Stimulated activated naive CD4-positive, alpha-beta T cell treated with Interleukin-2 at 50 U/mL for 16 hours (primary cell): ENCODE measurements at regions not wholly inside any gene's neighbourhood (a gene's known extent, or its start where the extent isn't known, plus 50 kb on each side); places are given as distances from the start of the nearest gene placed in this dataset.
"Not testable (repeated sequence)": the region's sequence is repeated elsewhere in the genome, so short reads cannot be mapped to it uniquely, and the experiment has no call there.

Experiments used
- DNase-seq: peaks from one replicate; lab custom pipeline; 2025; lab: John Stamatoyannopoulos, UW

DNA sequence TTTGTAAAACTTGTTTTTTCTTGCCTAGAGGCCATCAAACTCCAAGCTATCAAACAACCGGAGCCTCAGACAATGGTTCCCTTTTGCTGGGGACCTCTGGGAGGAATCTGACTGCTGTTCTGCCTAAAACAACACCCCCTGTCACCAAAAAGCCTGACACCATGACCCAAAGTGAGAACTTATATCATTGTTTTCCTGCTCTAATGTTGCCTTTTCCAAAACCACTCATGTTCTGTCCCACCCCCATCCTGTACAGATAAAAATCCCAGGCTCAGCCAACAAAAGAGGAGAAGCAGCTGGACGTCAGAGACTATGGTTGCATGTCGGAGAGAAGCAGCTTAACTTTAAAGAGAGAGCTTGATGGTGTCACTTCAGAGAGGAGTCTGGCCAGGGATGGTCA lies 327.2 kb upstream of the CXADR start:
- DNase-seq: no peak

DNA sequence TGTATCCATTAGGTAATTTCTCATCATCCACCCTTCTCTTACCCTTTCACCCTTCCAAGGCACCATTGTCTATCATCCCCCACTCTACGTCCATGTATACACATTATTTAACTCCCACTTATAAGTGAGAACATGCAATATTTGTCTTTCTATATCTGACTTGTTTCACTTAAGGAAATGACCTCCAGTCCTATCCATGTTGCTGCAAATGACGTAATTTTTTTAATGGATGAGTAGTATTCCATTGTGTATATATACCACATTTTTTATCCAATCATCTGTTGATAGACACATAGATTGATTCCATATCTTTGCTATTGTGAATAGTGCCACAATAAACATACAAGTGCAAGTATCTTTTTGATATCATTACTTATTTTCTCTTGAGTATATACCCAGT lies 322.9 kb upstream of the CXADR start:
- DNase-seq: no peak

DNA sequence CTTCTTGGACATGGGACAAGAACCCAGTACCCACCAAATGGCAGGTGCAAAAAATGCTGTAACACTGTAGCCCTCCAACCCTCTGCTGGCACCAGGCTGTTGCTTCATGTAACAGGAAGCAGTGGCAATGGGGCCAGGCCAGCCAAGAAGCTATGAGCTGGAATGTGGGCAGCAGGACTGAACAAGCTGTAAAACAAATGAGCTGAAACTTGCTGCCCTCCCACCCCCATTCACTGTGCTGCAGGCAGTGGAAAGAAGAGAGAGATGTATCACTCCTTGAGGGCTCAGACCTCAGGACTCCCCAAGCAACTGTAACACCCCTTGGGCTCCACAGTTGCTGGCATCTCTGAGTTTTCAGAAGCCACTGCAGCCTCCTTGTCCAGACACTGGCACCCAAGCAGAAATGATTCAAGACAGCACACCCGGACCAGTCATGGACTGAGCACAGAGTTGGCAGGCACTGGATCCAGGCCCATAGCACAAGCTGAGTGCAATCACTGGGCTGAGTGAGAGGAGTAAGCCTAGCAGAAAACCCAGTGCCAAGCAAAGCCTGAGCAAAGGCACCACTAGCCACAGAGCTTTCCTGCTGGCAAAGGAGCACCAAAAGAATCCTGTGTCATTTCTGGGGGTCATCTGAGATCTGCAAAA lies 321.4 kb upstream of the CXADR start:
- no peak for DNase-seq

DNA sequence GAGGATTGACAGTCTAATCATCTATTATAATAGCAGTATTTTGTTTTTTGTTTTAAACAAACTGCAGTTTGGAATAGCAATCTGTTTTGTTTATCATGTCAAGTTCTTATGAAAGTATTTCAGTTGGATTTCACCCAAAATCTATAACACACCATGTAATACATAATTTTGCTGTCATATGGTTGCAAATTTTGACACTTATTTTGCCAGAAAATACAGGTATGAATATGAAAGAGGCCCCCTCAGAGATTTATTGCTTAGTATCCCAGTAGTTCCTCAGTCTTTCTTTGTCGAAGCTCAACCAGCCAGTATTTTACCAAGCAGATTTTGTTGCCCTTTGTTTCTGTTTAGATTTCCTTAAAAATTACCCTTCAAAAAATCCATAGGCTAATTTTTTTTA lies 317.5 kb upstream of the CXADR start:
- DNase-seq: no peak

DNA sequence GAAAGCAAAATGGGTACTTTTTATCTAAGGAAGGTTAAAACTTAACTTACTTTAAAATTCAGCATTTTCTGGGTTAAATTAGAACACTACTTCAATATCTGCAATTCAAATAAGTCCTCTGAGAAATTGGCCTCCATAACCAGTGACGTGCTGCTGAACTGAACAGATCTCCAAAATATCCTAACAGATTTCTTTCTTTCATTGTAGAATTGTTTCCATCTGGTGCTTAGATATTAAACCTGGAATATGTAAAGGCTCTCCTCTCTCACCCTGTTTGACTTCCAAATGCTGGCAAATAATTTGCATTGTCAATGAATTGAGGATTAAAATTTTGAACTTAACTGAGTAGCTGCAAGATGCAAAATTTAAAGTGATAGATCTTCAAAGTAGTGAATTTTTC lies 316.9 kb upstream of the CXADR start:
- no peak for DNase-seq

DNA sequence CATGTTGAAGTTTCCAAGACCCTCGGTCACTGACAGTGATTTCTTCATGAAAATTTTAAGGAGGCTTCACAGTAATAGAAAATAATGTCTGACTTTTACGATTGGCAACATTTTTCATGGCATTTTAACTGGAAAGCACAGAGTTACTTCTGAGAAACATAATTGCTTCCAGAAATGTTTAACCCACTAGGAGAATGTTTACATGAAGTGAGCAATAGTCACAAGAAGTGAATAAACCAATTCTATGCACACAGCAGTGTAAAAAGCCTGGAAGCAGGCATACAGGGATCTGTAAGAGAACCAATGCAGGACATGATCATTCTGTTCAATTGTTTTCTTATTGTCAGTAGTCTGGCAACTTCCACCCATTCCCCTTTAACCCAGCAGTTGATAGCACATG lies 316.2 kb upstream of the CXADR start:
- no peak for DNase-seq

DNA sequence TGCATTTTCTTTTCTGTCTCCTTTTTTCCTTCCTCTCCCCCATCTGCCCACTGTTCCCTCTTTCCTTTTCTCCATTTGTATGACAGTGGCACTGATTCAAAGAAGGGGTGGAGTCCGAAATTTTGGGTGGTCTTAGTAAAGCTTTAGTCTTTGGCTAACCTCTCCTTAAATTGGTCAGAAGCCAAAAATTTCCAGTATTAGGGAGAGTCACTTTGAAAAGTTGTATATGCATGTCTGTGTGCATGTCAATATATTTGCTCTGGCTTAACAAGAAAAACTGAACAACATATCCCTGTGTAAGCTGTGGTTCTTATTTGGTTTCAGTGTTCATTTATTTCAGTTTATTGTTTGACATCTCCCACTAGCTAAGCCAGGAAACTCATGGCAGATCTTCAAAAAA lies 314.8 kb upstream of the CXADR start:
- DNase-seq: no peak

DNA sequence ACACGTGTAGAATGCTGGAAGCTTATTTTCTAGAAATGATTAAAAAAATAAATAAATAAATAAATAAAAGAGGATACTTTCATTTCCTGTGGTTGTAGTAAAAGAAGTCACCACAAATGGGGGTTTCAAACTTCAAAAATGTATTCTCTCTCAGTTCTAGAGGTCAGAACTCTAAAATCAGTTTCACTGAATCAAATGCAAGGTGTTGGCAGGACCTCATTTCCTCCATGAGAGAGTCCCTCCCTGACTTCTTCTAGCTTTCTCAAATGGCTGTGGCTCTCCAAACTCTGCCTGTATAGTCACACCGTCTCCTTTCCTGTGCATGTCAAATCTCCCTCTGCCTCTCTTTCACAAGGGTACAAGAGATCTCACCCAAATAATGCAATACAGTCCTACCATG lies 312.6 kb upstream of the CXADR start:
- no peak for DNase-seq

DNA sequence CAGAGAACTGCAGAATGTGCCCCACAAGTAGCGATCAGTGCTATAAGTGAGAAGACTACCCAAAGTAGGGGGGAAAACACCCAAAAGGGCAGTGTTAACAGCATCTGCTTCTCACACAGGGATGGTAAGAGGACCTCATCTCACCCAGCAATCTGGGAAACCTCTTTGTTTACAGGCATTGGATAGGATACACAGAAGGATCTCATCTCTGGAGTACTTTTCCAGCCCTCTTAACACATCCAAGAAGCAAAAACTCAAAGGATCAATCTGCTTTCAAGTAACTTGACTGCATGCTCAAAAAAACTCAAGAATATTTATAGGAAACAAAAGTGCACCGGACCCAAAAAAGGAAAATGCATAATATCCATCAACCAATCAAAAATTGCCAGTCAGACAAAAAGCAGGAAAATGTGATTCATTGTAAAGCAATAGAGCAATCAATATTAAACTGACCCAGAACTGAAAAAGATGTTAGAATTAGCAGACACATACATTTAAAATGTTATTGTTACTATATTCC lies 311.0 kb upstream of the CXADR start:
- no peak for DNase-seq

DNA sequence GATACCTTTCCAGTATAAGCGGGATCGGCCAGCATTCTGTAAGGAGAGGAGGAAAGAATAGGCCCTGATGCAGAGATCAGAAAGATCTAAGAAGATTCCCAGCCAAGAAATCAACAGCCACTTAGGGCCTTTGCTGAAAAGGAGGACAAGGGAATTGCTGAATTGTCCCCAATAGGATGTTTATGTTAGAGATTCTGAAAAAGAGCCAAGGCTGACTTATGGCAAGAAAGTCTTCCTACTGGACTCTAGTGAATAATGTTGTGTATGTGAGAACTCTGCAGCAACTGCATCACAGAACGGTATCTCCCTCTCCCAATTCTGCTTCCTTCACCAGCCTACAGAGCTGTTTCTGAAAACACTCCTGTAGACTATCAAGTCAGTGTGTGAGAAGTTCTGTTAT lies 298.0 kb upstream of the CXADR start:
- DNase-seq: no peak

DNA sequence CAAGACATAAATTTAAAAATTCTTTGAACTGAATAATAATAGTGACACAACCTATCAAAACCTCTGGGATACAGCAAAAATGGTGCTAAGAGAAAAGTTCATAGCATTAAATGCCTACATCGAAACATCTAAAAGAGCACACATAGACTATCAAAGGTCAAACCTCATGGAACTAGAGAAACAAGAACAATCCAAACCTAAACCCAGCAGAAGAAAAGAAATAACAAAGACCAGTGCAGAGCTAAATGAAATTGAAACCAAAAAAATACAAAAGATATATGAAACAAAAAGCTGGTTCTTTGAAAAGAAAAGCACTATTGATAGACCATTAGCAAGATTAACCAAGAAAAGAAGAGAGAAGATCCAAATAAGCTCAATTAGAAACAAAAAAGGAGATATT lies 293.8 kb upstream of the CXADR start:
- DNase-seq: not testable (repeated sequence)

DNA sequence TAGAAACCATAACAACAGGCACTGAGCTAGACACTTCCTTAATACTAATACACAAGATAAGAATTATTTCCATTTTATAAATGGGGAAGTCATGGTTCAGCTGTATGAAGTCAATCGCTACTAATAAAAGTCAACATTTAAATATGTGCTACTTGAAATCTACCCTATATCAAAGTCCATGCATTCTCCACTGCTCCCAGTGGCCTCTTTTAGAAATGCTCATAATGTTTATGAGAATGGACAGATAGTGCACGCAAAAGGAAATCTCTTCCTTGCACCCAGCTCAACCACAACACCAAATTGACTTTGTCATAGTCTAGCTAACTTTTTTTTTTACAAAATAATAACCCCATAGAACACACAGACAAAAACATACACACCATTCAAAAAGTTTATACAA lies 281.7 kb upstream of the CXADR start:
- DNase-seq: no peak

DNA sequence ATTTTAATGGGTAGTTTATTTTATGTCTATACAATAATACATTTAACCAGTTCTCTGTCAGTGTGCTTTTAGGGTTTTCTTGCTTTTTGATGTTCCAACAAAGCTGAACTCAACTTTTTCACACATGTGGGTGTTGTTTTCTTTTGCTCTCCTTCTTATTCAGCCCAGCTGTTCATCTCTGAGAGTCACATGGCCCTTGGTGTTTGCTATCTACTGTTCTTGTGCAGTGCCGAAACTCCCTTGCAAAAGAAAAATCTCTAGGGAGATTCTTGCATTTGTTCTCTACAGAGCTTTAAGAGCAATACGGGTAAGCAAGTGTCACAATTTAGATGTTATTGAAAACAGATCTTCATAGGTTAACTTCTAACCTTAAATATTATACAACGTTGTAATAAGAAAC lies 281.1 kb upstream of the CXADR start:
- no peak for DNase-seq

DNA sequence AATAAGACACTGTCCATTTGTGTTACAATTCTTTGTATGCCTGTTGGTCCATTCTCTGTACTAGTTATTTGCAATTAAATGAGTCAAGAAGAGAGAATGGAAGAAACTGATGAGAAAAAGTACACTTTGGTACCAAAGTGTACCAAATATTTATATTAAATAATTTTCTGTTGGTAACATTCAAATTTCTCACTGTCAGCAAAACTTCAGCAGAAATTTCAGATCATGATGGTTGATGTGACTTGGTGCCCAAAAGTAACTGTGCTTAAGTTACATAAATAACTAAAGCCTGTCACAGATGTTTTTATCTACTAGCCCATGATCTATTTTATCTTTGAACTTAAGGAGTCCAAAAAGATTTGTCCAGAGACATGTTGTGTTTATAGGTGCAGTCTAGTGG lies 274.4 kb upstream of the CXADR start:
- DNase-seq: no peak

DNA sequence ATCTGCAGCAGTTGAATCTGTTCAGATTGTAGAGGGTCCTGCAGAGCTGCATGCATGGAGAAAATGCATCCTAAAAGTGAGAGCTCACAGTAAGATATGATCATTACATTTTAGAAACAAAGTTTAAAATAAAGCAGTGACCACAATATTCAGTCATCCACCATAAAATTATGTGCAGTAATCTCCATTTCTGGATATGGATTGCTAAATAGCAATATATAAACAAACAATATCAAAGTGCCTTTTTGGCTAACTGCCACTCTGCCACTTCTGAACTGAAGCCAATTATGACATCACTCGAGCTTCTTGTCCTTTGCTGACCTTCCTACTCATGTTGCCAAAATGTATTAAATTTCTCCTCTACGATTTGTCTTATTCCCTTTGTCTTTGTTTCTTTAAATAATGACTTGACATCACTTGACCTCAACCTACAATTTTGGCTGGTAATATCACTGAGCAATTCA lies 262.0 kb upstream of the CXADR start:
- DNase-seq: no peak

DNA sequence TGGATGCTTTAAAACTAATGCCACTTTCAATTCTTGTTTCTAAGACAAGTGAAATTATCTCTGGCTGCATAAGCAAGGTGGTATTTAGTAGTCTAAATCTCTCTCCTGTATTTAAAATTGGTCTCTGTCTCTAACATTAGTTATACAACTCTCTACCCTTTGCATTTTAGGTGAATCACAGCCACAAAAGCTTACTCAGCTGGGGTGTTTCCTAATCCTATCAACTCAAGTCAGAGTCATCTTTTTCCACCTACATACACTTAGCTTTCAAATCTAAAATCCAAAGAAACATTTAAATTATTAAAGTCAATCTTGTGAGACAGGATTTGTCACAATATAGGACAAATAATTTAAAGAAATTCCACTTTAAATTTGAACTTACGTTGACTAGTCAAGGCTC lies 255.1 kb upstream of the CXADR start:
- DNase-seq: no peak

DNA sequence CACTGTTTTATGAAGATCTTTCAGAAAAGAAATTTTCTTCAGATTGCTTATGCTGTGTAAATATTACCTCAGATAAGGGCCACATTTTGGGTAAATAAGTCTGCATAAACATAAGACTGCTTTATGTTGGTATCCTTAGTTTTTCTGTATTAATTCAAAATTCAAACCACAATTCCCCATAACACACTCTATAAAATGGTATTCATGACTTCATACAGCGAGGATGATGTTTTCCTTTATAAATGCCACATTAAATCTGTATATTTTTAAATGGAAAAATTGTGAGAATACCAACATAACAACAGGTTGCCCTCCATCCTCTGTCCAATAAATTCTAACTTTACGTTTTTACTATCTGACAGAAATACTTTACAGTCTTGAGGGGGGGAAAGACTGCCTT lies 248.7 kb upstream of the CXADR start:
- DNase-seq: no peak

DNA sequence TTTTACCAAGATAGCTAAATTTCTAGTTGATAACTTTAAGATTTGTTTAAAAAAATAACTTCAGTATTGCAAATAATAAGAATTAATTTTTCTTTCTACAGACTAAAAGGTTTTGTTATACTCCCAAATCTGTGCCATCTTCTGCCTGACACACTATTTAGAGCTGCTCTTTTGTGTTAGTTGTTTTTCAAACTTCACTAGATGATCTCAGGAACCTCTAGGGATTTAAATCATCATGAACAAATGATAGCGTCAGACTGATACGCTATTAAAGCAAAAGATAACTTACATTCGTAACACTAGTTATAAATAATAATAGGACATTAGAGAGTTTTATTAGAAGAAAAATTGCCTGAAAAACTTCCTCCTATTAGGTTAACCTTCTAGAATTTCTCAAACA lies 243.1 kb upstream of the CXADR start:
- no peak for DNase-seq

DNA sequence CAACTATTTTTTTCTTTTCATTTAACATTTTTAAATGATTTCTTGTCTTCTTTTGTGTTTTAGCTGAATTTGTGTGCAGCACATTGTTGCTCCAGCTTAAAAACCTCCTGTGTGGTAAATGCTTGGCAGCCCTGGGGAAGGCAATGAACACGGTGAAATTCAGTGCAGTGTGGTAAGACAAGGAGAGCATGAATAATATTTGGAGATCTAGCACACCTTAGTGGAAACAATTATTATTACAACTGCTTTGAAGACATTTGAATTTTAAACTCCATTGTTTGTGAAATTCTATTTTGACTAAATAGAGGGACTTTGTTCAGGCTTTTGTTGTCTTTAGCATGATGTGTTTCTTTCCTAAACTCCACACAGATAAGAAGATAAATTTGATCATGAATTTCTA lies 242.6 kb upstream of the CXADR start:
- no peak for DNase-seq

DNA sequence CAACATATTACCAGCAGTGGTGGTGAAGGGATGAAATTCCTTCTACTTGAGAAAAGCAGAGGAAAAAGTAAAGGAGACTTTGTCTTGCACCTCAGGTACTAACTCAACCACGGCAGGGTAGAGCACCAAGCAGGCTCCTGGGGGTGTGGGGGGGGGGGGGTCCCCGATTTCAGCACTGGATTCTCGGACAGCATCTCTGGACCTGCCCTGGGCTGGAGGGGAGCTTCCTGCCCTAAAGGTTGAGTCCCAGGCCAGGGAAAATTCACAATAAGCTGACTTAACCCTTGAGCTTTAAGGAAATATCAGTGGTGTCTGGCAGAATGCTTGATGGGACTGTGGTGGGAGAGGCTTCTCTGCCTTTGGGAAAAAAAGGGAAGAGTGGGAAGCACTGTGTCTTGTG lies 233.2 kb upstream of the CXADR start:
- DNase-seq: no peak

DNA sequence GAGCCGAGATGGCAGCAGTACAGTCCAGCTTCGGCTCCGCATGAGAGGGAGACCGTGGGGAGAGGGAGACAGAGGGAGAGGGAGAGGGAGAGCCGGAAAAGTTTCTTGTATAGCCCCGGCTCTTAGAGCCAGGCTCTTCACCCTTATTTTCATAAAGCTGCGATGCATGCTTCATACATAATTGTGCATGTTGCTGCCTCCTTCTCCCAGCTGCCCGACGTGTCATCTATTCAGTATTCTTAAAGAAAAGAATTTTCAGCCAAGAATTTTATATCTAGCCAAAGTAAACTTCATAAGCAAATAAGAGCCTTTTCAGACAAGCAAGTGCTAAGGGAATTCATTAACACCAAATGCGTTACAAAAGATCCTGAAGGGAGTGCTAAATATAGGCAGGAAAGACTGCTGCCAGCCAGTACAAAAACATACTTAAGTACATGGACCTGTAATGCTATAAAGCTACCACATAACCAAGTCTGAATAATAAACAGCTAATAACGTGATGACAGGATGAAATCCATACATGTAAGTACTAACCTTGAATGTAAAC lies 219.8 kb upstream of the CXADR start:
- not testable (repeated sequence) for DNase-seq

DNA sequence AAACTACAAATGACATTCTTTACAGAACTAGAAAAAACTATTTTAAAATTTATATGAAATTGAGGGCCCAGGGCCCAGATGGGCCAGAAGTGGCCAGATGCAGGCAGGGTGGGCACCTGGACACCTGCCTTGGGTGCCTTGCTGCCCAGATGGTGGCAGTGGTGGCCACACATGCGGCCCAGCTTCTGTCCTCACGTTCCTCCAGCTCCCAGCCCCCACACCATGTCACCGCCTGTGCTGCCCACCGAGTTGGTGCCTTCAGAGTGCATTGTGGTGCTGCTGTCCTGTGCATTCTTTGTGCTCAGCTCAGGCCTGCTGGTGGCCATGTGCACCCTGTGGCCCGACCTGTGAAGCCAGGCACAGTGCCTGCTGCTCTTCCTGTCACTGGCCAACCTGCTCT lies 216.8 kb upstream of the CXADR start:
- no peak for DNase-seq

DNA sequence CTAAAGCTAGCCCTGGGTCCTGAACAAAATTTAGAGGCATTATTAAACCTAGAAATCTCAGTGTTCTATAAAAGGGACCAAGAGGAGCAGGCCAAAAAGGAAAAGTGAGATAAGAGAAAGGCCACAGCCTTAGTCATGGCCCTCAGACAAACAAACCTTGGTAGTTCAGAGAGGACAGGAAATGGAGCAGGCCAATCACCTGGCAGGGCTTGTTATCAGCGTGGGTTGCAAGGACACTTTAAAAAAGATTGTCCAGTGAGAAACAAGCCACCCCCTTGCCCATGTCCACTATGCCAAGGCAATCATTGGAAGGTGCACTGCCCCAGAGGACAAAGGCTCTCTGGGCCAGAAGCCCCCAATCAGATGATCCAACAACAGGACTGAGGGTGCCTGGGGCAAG lies 213.3 kb upstream of the CXADR start:
- DNase-seq: not testable (repeated sequence)

DNA sequence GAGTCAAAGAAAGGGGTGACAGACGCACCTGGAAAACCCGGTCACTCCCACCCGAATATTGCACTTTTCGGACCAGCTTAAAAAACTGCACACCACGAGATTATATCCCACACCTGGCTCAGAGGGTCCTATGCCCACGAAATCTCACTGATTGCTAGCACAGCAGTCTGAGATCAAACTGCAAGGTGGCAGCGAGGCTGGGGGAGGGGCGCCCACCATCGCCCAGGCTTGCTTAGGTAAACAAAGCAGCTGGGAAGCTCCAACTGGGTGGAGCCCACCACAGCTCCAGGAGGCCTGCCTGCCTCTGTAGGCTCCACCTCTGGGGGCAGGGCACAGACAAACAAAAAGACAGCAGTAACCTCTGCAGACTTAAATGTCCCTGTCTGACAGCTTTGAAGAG lies 185.1 kb upstream of the CXADR start:
- DNase-seq: not testable (repeated sequence)
